ENCODE measurements at regions not wholly inside any gene's neighbourhood (a gene's known extent, or its start where the extent isn't known, plus 50 kb on each side); places are given as distances from the start of the nearest gene placed in this dataset.
"Not testable (repeated sequence)": the region's sequence is repeated elsewhere in the genome, so short reads cannot be mapped to it uniquely, and the experiment has no call there.

- not testable (repeated sequence) for DNase-seq
Observed at GRCh38 chr10:78096486-78096885, 62.8 kb downstream of the RPS24 start.

GRCh38 chr10:78102593-78102992 lies 68.9 kb downstream of the RPS24 start:
- DNase-seq: not testable (repeated sequence)

- DNase-seq: no peak
Observed at GRCh38 chr10:78109210-78109609, 75.5 kb downstream of the RPS24 start.

- no peak for DNase-seq
Observed at GRCh38 chr10:78115135-78115853, 81.6 kb downstream of the RPS24 start.

- no peak for DNase-seq
Observed at GRCh38 chr10:78116361-78116760, 82.7 kb downstream of the RPS24 start.

- no peak for DNase-seq
Observed at GRCh38 chr10:78118591-78118990, 84.9 kb downstream of the RPS24 start.

- DNase-seq: no peak
Observed at GRCh38 chr10:78121801-78122200, 88.1 kb downstream of the RPS24 start.

- no peak for DNase-seq
Observed at GRCh38 chr10:78124167-78124566, 90.5 kb downstream of the RPS24 start.

- DNase-seq: no peak
Observed at GRCh38 chr10:78129211-78129610, 95.5 kb downstream of the RPS24 start.

GRCh38 chr10:78130966-78131710 lies 97.5 kb downstream of the RPS24 start:
- no peak for DNase-seq

GRCh38 chr10:78134773-78135306 lies 101.2 kb downstream of the RPS24 start:
- DNase-seq: no peak

- DNase-seq: no peak
Observed at GRCh38 chr10:78137147-78137546, 103.5 kb downstream of the RPS24 start.

- no peak for DNase-seq
Observed at GRCh38 chr10:78139341-78139740, 105.7 kb downstream of the RPS24 start.

GRCh38 chr10:78140066-78140630 lies 106.5 kb downstream of the RPS24 start:
- DNase-seq: no peak

GRCh38 chr10:78143576-78143975 lies 109.9 kb downstream of the RPS24 start:
- no peak for DNase-seq

- DNase-seq: no peak
Observed at GRCh38 chr10:78146200-78146599, 112.5 kb downstream of the RPS24 start.

GRCh38 chr10:78147202-78147601 lies 113.5 kb downstream of the RPS24 start:
- no peak for DNase-seq

- DNase-seq: no peak
Observed at GRCh38 chr10:78148216-78148960, 114.7 kb downstream of the RPS24 start.

- DNase-seq: no peak
Observed at GRCh38 chr10:78148961-78149612, 115.4 kb downstream of the RPS24 start.

GRCh38 chr10:78150756-78151155 lies 117.1 kb downstream of the RPS24 start:
- no peak for DNase-seq

GRCh38 chr10:78155722-78156121 lies 122.1 kb downstream of the RPS24 start:
- DNase-seq: no peak

- no peak for DNase-seq
Observed at GRCh38 chr10:78160591-78160990, 126.9 kb downstream of the RPS24 start.

- DNase-seq: no peak
Observed at GRCh38 chr10:78162853-78163252, 129.2 kb downstream of the RPS24 start.
